BE2C (cell line): ENCODE measurements at regions not wholly inside any gene's neighbourhood (a gene's known extent, or its start where the extent isn't known, plus 50 kb on each side); places are given as distances from the start of the nearest gene placed in this dataset.

Source experiments
- DNase-seq: peaks from one replicate; pipeline ENCODE4 v3.0.0-alpha.2; 2020
- H3K27me3 ChIP-seq: fragments of 250-450 bp; sonication (Bioruptor Pico); 2 replicates; pipeline ENCODE4 v1.5.1; 2020; ENCODE audit warnings: mild to moderate bottlenecking
- H3K36me3 ChIP-seq: fragments of 250-450 bp; sonication (Bioruptor Pico); 2 replicates; pipeline ENCODE4 v1.5.1; 2020; ENCODE audit warnings: mild to moderate bottlenecking
- H3K4me1 ChIP-seq: fragments of 250-450 bp; sonication (Bioruptor Pico); 2 replicates; pipeline ENCODE4 v1.5.1; 2020
- H3K4me3 ChIP-seq: 2 replicates; pipeline ENCODE4 v1.5.1; 2011; ENCODE audit warnings: low read depth, low read length
- H3K9me3 ChIP-seq: fragments of 250-450 bp; sonication (Bioruptor Pico); 2 replicates; pipeline ENCODE4 v1.5.1; 2020
- TF ChIP-seq, protein P1 (sequence below): IDR thresholded peaks from 2 replicates; pipeline ENCODE4 v1.5.1; 2012; ENCODE audit warnings: mild to moderate bottlenecking, low read depth, low read length

DNA sequence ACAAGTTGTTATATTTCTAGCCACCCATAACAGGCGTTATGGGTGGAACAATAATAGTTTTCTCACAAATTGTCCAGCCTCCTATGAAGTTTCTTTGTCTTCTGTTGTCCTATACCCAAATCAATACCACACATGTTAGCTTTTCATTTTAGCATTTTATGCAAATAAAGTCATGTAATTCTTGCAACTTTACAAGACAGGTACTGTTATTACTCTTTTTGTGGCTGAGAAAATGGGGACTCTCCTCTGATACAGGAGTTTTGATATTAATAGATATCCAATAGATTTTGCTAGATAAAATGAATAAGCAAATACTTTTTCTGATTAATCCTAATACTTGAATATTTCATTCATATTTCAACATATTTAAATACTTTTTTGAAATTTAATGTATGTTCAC is 151.0 kb downstream of the PMAIP1 start:
- Histone ChIP-seq H3K9me3 (no peaks in the 10 kb centered on the region), H3K4me3 (no peak overlapping the region), H3K27me3 (no peaks in the 10 kb centered on the region), H3K4me1 (no peaks in the 10 kb centered on the region), H3K36me3 (no peaks in the 10 kb centered on the region)
- TF ChIP-seq, protein P1, sequence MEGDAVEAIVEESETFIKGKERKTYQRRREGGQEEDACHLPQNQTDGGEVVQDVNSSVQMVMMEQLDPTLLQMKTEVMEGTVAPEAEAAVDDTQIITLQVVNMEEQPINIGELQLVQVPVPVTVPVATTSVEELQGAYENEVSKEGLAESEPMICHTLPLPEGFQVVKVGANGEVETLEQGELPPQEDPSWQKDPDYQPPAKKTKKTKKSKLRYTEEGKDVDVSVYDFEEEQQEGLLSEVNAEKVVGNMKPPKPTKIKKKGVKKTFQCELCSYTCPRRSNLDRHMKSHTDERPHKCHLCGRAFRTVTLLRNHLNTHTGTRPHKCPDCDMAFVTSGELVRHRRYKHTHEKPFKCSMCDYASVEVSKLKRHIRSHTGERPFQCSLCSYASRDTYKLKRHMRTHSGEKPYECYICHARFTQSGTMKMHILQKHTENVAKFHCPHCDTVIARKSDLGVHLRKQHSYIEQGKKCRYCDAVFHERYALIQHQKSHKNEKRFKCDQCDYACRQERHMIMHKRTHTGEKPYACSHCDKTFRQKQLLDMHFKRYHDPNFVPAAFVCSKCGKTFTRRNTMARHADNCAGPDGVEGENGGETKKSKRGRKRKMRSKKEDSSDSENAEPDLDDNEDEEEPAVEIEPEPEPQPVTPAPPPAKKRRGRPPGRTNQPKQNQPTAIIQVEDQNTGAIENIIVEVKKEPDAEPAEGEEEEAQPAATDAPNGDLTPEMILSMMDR = no peak
- DNase-seq = no peak

DNA sequence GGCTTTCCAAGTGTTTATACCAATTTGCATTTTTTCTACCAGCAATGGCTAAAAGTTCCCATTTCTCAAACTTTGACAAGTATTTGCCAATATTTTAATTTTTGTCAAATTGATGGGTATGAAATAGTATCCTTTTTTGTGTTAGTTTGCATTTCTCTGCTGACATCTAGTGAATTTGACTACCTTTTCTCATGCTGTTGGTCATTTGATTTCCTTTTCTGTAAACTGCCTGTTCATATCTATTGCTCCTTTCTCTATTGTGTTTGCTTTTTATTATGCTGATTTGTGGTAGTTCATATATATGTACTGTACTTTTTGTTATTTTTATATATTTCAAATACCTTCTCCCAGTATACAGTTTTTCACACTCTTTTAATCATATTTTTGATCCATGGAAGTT is 149.4 kb downstream of the PMAIP1 start:
- no peaks in the 10 kb centered on the region for H3K4me1 ChIP-seq
- DNase-seq = no peak
- no peaks in the 10 kb centered on the region for H3K27me3 ChIP-seq
- H3K36me3 ChIP-seq = no peaks in the 10 kb centered on the region
- no peaks in the 10 kb centered on the region for H3K9me3 ChIP-seq
- TF ChIP-seq, protein P1 = no peak
- H3K4me3 ChIP-seq = no peak overlapping the region

DNA sequence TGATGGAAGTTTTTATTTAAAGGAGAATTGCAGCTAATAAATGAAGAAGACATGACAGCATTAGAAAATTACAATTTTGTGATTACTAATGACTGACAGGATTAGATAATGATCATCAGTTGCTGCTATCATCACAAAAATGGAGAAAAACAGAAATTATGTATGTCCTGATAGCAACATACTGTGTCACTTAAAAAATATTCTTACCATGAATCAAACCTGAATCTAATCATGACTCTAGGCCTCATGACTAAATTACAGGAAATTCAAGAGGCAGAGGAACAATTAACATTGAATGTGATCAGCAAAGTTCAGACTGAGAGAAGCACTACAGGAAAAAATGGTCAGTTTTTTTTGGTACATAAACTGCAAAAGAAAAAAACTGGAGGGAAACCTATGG is 147.8 kb downstream of the PMAIP1 start:
- TF ChIP-seq, protein P1 = no peak
- Histone ChIP-seq H3K27me3 (no peaks in the 10 kb centered on the region), H3K9me3 (no peaks in the 10 kb centered on the region), H3K36me3 (no peaks in the 10 kb centered on the region), H3K4me3 (no peak overlapping the region), H3K4me1 (no peaks in the 10 kb centered on the region)
- DNase-seq = no peak

DNA sequence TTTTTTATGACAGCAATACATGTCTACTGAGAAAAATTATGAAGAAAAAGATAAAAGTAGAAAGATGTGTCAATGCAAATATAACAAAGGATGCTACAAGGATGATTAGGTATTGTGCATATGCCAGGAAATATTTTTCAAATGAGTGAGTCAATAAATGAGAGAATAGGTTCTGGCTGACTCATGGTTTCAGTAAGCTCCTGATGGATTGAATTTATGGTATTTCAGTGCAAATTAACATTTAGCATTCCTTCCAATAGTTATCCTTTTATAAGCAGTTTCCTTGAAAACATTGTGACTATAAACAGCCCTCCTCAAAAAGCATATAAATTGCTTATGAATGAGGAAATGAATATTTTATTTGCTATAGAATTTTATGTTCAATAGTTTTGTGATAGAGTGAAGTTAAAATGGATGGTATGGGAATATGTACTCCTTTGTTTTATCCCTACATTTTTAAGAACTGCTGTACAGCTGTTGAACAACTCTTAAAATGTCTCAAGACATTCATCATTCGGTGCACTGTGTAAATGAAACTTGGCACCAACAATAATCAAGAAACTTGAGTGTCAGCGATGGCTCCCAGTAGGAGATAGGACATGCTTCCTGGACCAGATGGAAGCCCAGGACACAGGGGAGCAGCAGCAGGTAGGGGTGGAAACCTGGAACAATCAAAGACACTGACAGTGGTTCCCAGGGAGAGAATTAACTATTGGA is 144.7 kb downstream of the PMAIP1 start:
- no peak overlapping the region for H3K4me3 ChIP-seq
- H3K4me1 ChIP-seq = no peaks in the 10 kb centered on the region
- no peaks in the 10 kb centered on the region for H3K9me3 ChIP-seq
- TF ChIP-seq, protein P1 = no peak
- no peaks in the 10 kb centered on the region for H3K36me3 ChIP-seq
- H3K27me3 ChIP-seq = no peaks in the 10 kb centered on the region
- DNase-seq = no peak

DNA sequence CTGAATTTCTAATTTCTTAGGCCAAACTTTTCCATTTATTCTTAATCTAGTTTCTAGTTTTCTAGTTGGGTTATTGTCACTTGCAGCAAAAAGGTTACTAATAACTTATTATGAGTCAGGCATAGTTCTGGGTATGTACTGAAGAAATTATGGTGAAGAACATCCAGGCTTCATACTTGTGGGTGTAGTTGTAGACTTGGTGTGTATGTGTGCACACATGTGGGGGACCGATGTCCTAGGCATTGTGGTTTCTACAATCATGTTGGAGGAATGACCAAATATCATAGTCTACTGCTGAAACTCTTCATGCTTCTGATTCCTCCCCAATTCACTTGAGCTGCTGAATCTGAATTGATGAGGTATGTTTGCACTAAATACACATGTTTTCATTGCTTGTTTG is 141.2 kb downstream of the PMAIP1 start:
- TF ChIP-seq, protein P1 = no peak
- no peaks in the 10 kb centered on the region for H3K36me3 ChIP-seq
- H3K9me3 ChIP-seq = no peaks in the 10 kb centered on the region
- no peaks in the 10 kb centered on the region for H3K4me1 ChIP-seq
- no peak overlapping the region for H3K4me3 ChIP-seq
- no peaks in the 10 kb centered on the region for H3K27me3 ChIP-seq
- DNase-seq = no peak

DNA sequence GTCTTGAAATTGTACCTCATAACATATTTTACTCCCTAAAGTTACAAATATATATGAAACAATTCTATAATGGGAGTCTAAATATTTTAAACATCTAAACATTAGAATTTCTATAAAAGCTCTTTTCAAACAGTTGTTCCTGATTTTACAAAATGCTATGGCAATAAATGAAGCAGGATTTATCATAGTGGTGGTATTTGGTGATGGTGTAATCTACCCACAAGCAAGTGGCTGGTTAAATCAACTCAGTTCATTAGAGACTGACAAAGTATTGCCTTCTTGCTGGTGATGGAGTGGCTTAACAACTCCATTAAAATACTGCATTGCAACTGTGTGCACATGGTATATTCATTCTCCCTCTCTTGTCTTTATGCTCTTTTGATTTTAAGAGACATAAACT is 138.9 kb downstream of the PMAIP1 start:
- no peaks in the 10 kb centered on the region for H3K27me3 ChIP-seq

More for the DNA sequence above, 138.9 kb downstream of the PMAIP1 start:
- no peak for DNase-seq
- TF ChIP-seq, protein P1 = no peak
- Histone ChIP-seq H3K4me1 (no peaks in the 10 kb centered on the region), H3K9me3 (no peaks in the 10 kb centered on the region), H3K4me3 (no peak overlapping the region), H3K36me3 (no peaks in the 10 kb centered on the region)
